PC-3 (cell line): ENCODE measurements at regions not wholly inside any gene's neighbourhood (a gene's known extent, or its start where the extent isn't known, plus 50 kb on each side); places are given as distances from the start of the nearest gene placed in this dataset.

ENCODE experiments used
- EZH2 ChIP-seq: fragments of 300-600 bp; sonication (generic); IDR thresholded peaks from one replicate; pipeline ENCODE4 v1.6.1; 2017; ENCODE audit warnings: antibody characterized with exemption, mild to moderate bottlenecking, low read length; ENCODE audit not compliant: unreplicated experiment
- EZH2phosphoT487 ChIP-seq: fragments of 300-600 bp; sonication (generic); IDR thresholded peaks from 2 replicates; pipeline ENCODE4 v1.6.1; 2018; ENCODE audit warnings: mild to moderate bottlenecking, antibody characterized with exemption, low read length, borderline replicate concordance
- TF ChIP-seq, protein P1 (sequence below): fragments of 300-600 bp; sonication (generic); conservative IDR thresholded peaks from 2 replicates; pipeline ENCODE4 v1.5.1; 2017; ENCODE audit warnings: antibody characterized with exemption, low read depth, mild to moderate bottlenecking, low read length

- TF ChIP-seq, protein P1, sequence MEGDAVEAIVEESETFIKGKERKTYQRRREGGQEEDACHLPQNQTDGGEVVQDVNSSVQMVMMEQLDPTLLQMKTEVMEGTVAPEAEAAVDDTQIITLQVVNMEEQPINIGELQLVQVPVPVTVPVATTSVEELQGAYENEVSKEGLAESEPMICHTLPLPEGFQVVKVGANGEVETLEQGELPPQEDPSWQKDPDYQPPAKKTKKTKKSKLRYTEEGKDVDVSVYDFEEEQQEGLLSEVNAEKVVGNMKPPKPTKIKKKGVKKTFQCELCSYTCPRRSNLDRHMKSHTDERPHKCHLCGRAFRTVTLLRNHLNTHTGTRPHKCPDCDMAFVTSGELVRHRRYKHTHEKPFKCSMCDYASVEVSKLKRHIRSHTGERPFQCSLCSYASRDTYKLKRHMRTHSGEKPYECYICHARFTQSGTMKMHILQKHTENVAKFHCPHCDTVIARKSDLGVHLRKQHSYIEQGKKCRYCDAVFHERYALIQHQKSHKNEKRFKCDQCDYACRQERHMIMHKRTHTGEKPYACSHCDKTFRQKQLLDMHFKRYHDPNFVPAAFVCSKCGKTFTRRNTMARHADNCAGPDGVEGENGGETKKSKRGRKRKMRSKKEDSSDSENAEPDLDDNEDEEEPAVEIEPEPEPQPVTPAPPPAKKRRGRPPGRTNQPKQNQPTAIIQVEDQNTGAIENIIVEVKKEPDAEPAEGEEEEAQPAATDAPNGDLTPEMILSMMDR, result no peak
- TF ChIP-seq EZH2phosphoT487 (no peak), EZH2 (no peak)
Observed at GRCh38 chr14:50041980-50042379, 74.4 kb downstream of the VCPKMT start.
